BJ (cell line): ENCODE measurements at regions not wholly inside any gene's neighbourhood (a gene's known extent, or its start where the extent isn't known, plus 50 kb on each side); places are given as distances from the start of the nearest gene placed in this dataset.
"Not testable (repeated sequence)": the region's sequence is repeated elsewhere in the genome, so short reads cannot be mapped to it uniquely, and the experiment has no call there.

ENCODE experiments used
- CTCF ChIA-PET: fragments of 350-600 bp; formaldehyde crosslinking; extraction: SDS; loops from one replicate; lab custom pipeline; 2021; ENCODE audit warnings: antibody characterized with exemption, inconsistent platforms; lab: Yijun Ruan, JAX
- POLR2A ChIA-PET: fragments of 300-600 bp; sonication (Branson Sonifier 250); formaldehyde crosslinking; extraction: SDS; loops from one replicate; lab custom pipeline; 2021; ENCODE audit warnings: antibody characterized with exemption; lab: Charles Lee
- DNase-seq: peaks from one replicate; pipeline ENCODE4 v3.0.0-alpha.2; 2011; ENCODE audit warnings: low read depth
- H3K27me3 ChIP-seq: 2 replicates; pipeline ENCODE4 v1.6.0; 2011; ENCODE audit warnings: low read length; ENCODE audit not compliant: control insufficient read depth, insufficient read depth
- H3K36me3 ChIP-seq: 2 replicates; pipeline ENCODE4 v1.5.1; 2011; ENCODE audit warnings: low read length; ENCODE audit not compliant: control insufficient read depth, insufficient read depth
- H3K4me3 ChIP-seq: 2 replicates; pipeline ENCODE4 v1.5.1; 2011; ENCODE audit warnings: low read depth, mild to moderate bottlenecking, control low read depth, low read length
- TF ChIP-seq, protein P1 (sequence below): IDR thresholded peaks from 2 replicates; pipeline ENCODE4 v1.5.1; 2011; ENCODE audit warnings: low read depth, mild to moderate bottlenecking, control low read depth, inconsistent platforms, low read length, moderate library complexity; ENCODE audit not compliant: insufficient read depth

DNA sequence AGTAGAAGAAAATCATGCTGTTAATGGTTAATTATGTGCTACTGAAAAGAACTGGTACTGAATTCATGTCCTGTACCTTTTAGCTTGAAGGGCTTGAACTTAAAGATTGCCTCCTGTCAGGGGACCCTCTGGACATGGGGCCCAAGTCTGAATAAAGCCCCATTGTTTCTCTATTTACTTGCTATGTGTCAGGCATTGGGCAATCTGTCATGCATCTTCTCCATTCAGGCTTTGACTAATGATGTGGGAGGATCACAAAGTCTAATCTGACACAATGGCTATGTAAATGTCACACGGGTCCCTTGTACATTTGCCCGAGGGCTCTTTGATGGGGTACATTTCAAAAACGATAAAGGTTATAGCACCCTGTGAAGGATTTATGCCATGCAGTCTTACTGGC is 64.0 kb upstream of the TUSC1 start:
- CTCF ChIA-PET: interaction anchor here (0.6 kb wide), 1 partner anchor 12 kb away, joined by 3 read pairs; no protein-coding TSS in a partner anchor
- Histone ChIP-seq H3K36me3 (no peaks in the 10 kb centered on the region), H3K4me3 (no peak overlapping the region), H3K27me3 (no peaks in the 10 kb centered on the region)
- TF ChIP-seq, protein P1, sequence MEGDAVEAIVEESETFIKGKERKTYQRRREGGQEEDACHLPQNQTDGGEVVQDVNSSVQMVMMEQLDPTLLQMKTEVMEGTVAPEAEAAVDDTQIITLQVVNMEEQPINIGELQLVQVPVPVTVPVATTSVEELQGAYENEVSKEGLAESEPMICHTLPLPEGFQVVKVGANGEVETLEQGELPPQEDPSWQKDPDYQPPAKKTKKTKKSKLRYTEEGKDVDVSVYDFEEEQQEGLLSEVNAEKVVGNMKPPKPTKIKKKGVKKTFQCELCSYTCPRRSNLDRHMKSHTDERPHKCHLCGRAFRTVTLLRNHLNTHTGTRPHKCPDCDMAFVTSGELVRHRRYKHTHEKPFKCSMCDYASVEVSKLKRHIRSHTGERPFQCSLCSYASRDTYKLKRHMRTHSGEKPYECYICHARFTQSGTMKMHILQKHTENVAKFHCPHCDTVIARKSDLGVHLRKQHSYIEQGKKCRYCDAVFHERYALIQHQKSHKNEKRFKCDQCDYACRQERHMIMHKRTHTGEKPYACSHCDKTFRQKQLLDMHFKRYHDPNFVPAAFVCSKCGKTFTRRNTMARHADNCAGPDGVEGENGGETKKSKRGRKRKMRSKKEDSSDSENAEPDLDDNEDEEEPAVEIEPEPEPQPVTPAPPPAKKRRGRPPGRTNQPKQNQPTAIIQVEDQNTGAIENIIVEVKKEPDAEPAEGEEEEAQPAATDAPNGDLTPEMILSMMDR: no peak
- no peak for DNase-seq
- POLR2A ChIA-PET: no interaction called here

DNA sequence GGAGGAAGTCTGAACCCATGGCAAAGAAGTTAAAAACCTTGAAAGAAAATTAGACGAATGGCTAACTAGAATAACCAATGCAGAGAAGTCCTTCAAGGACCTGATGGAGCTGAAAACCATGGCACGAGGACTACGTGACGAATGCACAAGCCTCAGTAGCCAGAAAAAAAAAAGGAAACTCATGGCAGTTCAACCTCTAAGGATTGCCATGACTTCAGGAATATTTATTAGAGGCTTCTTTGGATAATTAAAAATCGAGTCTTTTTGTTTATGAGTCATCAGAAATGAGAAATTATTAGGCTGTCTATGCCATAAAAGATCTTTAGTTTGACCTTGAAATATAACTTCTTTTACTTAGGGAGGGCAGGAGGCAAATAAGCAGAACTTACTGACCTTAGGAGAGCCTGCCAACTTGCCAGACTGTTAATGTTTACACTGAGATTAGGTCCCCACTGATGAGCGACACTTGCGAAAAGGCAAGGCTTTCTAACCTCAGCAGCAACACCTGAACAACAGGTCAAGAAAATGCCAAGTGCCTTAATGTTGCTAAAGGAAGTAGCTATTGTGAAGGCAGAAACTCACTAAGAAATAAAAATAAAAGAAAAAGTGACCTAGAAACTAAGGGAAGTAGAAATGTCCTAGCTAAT is 55.2 kb upstream of the TUSC1 start:
- DNase-seq: no peak
- Histone ChIP-seq H3K4me3 (no peak overlapping the region), H3K27me3 (no peaks in the 10 kb centered on the region), H3K36me3 (no peaks in the 10 kb centered on the region)
- TF ChIP-seq, protein P1: no peak
- ChIA-PET CTCF (no interaction called here), POLR2A (no interaction called here)

DNA sequence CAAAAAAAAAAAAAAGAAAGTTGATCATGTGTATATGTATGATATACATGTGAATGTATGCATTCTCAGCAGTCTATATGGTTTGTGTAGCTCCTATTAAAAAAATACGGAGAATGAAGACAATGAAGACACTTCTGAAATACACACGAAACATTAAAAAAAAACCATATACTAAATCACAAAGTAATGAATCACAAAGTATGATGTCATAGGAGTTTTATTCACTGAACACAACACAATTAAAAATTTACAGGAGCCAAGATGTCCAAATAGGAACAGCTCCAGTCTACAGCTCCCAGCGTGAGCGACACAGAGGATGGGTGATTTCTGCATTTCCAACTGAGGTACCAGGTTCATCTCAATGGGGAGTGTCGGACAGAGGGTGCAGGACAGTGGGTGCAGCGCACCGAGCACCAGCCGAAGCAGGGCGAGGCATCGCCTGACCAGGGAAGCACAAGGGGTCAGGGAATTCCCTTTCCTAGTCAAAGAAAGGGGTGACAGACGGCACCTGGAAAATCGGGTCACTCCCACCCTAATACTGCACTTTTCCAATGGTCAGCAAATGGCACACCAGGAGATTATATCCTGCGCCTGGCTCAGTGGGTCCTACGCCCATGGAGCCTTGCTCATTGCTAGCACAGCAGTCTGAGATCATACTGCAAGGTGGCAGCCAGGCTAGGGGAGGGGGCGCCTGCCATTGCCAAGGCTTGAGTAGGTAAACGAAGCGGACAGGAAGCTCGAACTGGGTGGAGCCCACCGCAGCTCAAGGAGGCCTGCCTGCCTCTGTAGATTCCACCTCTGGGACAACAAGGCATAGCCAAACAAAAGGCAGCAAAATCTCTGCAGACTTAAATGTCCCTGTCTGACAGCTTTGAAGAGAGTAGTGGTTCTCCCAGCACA is 53.9 kb upstream of the TUSC1 start:
- CTCF ChIA-PET, H3K36me3 ChIP-seq, H3K4me3 ChIP-seq, H3K27me3 ChIP-seq, DNase-seq, POLR2A ChIA-PET: not testable (repeated sequence)
